GM21825 (cell line): ENCODE measurements at regions not wholly inside any gene's neighbourhood (a gene's known extent, or its start where the extent isn't known, plus 50 kb on each side); places are given as distances from the start of the nearest gene placed in this dataset.

Experiments used
- ATAC-seq: cut with Tn5 transposase; IDR thresholded peaks from one replicate; pipeline ENCODE4 v1.9.1; 2021; ENCODE audit warnings: mild to moderate bottlenecking, moderate library complexity; ENCODE audit not compliant: unreplicated experiment

GRCh38 chr1:218705911-218706893, 361.1 kb downstream of the TGFB2 start:
- ATAC-seq, result no peak

DNA sequence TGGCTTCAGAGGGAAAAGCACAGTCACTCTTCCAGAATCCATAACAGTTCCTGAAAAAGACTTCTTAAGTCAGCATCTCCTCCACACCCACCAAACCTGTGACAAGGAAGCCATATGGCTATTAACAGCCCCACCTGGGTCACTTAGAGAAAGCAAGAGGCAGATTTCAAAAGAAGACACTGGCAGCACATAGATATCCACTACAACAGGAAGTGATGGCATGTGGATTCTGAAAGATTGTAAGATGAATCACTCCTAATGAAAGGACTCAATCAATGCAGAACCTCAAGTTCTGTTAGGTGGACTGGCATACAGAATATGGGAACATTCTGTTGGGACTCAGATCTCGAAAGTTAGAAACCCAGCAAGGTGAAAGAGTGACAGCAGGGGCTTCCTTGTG, 365.9 kb downstream of the TGFB2 start:
- no peak for ATAC-seq

DNA sequence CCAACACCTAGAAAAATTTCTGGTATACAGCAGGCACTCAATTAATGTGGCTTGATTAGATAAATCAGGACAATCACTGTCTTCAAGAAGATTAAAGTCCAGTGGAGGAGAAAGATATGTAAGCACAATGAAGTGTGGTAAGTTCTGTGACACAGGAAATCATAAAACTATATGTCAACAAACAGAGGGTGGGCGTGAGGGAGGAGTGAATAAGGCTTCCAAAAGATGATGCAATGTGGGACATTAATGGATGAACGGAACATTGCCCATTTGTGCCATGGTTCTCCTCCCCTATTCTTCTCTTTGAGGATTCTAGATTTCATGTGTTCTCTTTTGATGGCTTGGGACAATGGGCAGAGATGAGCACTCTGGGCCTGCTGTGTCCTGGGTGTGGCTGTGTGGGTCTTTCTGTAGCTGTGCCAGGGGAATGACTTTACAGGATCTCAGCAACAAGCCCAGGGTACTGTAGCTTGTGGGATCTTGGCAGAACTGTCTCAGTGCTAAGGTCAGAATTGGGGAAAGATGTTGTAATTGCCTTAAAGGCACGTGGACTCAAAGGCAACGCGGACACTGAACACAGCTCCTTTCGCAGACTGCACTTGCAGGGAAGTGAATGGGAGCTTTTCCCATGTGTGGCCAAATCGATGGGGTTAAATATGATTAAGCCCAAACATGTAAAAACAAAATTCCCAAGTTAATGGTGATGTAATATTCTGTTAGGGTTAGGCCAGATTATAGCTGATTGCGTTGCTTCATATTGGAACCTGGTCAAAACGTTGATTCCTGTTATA, 366.9 kb downstream of the TGFB2 start:
- no peak for ATAC-seq

GRCh38 chr1:218712677-218713076, 367.5 kb downstream of the TGFB2 start:
- ATAC-seq, result no peak

- no peak for ATAC-seq
Measured at GRCh38 chr1:218715961-218716669, 371.0 kb downstream of the TGFB2 start.

- no peak for ATAC-seq
Measured at GRCh38 chr1:218717575-218717974, 372.4 kb downstream of the TGFB2 start.

DNA sequence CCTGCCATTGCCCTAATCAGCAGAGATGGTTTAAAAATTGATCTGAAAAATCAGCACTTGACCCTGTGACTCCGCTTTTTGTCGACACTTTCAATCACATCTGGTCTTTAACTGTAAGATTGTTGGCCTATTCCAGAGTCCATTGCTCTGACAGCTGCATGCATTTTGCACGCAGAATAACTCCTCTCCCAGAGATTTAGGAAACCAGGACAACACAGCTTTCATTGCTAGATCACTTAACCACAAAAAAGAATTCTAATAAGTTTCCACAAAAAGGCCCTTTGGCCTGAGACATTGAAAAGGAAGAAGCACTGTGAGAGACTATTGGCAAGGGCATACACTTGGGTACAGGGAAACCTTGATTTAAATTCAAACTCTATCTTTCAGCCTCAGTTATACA, 373.1 kb downstream of the TGFB2 start:
- ATAC-seq, result no peak

DNA sequence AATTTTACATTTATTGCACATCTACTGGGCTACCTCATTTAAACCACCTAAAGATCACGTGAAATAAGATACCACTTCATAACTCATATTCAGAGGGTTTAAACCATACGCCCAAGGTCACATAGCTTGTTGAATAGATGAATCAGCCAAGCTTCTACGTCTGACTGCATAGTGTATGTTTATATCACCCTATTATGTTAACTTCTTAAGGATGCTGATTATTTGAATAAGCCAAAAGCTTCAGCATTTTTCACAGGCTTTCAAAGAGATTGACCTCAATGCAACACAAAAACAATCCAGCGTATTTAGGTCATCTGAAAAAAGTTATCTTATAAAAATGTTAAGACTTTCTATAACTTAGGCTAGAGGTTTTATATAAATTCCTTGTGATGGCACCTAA, 373.8 kb downstream of the TGFB2 start:
- no peak for ATAC-seq

DNA sequence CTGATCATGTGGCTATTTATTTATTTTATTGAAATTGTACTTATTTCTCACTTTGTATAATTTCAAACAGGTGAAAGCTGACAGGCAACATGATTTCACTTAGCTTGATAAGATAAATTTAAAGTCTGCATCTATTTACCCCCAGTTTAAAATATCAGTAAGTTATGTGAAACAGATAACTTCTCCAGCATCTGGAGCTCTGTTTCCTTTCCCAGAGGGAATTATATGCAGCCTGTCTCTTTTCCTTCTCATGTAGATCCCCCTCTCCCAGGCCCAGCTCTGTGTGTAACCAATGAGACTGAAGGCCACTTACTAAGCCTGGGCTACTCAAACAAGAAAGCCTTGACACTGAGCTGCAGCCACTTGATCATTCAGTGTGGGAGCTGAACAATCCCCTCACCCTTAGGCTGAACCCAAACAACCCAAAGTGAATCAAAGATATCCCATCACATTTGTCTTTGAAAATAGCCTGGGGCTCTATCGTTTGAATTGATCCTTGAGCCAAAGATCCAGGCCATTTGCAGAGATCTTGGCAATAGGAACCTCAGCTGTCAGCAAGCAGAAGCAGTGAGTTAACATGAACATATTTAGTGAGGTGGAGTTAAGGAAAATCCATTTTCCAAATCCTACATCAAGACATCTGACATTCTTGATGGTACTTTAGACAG, 383.9 kb downstream of the TGFB2 start:
- ATAC-seq, result no peak

GRCh38 chr1:218735436-218736032, 390.4 kb downstream of the TGFB2 start:
- no peak for ATAC-seq

- no peak for ATAC-seq
Measured at GRCh38 chr1:218739426-218739825, 394.3 kb downstream of the TGFB2 start.

- no peak for ATAC-seq
Measured at GRCh38 chr1:218741852-218742251, 396.7 kb downstream of the TGFB2 start.

DNA sequence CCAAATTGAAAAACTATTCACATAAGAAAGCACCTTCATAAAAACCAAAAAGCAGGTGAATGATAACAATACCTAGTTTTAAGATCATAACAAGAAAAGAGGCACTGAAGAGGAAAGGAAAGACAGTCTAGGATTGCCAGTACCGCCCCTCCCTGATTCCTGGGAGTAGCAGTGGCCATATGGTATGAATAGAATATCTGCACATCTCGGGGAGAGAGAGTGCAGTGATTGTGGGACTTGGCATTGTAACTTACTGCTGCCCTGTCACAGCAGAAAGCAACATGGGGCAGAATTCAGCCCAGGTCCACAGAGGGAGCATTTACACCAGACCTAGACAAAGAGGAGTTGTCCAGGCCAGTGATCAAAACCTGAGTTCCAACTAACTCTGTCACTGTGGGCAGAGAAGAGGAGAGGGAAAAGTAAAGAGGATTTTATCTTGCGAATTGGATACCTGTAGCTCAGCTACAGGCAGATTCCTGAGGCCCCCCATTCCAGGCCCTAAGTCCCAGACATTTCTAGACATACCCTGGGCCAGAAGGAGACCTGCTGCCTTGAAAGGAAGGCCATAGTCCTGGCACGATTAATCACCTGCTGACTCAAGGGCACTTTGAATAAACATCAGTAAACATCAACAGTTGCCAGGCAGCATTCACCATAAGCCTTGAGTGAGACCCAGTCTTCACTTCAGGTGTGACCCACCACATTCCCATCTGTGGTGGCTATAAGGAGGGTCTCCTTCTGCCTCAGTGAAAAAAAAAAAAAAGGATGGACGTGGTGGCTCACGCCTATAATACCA, 397.5 kb downstream of the TGFB2 start:
- ATAC-seq, result no peak

- ATAC-seq, result no peak
Measured at GRCh38 chr1:218743861-218744505, 398.8 kb downstream of the TGFB2 start.

DNA sequence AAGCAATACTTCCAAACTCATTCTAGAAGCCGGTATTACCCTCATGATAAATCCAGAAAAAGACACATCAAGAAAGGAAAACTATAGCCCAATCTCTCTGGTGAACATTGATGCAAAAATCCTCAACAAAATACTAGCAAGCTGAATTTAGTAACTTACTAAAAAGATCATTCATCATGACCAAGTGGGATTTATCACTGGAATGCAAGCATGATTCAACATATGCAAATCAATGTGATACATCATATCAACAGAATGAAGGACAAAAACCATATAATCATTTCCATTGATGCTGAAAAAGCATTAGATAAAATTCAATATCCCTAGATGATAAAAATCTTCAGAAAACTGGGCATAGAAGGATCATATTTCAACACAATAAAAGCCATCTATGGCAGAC, 402.9 kb downstream of the TGFB2 start:
- no peak for ATAC-seq

DNA sequence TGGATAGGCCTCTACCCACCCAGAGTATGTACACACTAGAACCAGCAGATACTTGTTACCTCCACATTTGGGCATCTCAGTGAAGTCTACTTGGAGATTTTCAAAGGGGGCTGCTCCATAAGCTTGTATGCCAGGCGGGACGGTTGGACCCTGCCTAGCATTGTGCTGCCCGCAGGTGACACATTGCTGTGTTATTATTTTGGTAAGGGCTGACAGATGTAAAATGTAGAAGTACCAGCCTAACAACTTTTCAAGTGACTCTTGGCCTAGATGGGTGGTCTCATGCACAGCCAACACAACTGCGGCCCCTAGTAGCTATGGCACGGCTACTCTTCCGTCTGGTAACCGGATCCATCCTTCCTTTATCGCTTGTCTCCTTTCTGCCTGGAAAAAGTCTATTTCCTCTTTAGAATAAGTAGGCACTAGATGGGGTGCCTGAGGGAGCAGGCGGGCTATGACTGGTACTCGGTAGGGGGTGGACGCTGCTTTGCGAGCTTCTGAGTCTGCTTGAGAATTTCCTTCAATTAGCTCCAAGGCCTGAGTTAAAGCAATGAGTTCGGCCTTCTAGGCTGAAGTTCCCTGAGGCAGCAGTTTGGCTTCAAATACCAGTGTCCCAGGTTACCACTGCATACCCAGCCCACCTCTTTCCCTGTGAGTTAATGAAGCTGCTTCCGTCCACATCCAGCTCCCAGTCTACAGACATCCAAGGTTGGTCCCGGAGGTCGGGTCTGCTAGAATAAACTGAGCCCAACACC, 405.3 kb downstream of the TGFB2 start:
- no peak for ATAC-seq

- ATAC-seq, result no peak
Measured at GRCh38 chr1:218751208-218751948, 406.2 kb downstream of the TGFB2 start.

GRCh38 chr1:218752126-218752525, 407.0 kb downstream of the TGFB2 start:
- no peak for ATAC-seq
